T-cell (primary cell): ENCODE measurements at regions not wholly inside any gene's neighbourhood (a gene's known extent, or its start where the extent isn't known, plus 50 kb on each side); places are given as distances from the start of the nearest gene placed in this dataset.

Source experiments
- ATAC-seq, 4 experiments: fragments of 200-7000 bp in 3 of 4; fragments of 150-1000 bp in 1 of 4; cut with Tn5 transposase; replicated peaks in 1 of 4; 1 replicate in 3 of 4; 2 replicates in 1 of 4; pipeline ENCODE4 v1.10.0; 2021; ENCODE audit warnings: moderate library complexity in 3 of 4, mild to moderate bottlenecking in 2 of 4, moderate number of reproducible peaks in 1 of 4
- CTCF ChIA-PET, 2 donors: fragments of 300-600 bp; sonication (Branson Sonifier 250); formaldehyde crosslinking; loops; one replicate each; lab custom pipeline; 2022; ENCODE audit warnings: antibody characterized with exemption in 2 of 2; lab: Charles Lee
- POLR2A ChIA-PET, 2 donors: fragments of 300-600 bp; sonication (Branson Sonifier 250); formaldehyde crosslinking; loops; one replicate each; lab custom pipeline; 2022; ENCODE audit warnings: antibody characterized with exemption in 2 of 2; lab: Charles Lee
- DNase-seq, 35 experiments: peaks; one replicate each; pipeline versions ENCODE4 v3.0.0 to v3.0.0-alpha.2; 2013 to 2023
- H3K27ac ChIP-seq: one replicate; pipeline ENCODE4 v1.5.1; 2013; ENCODE audit warnings: low read length
- H3K27me3 ChIP-seq, 2 experiments: replicated peaks in 1 of 2; 1 replicate in 1 of 2; 2 replicates in 1 of 2; pipeline versions ENCODE4 v1.6.1 to v1.7.0; 2013; ENCODE audit warnings: low read length in 1 of 2, mixed read lengths in 1 of 2; ENCODE audit not compliant: control insufficient read depth in 2 of 2, insufficient read depth in 2 of 2; ENCODE audit errors: extremely low read depth in 1 of 2
- H3K36me3 ChIP-seq, 2 donors: 1 replicate in 1 of 2; 2 replicates in 1 of 2; pipeline versions ENCODE4 v1.6.1 to v1.7.0; 2013; ENCODE audit warnings: low read length in 1 of 2; ENCODE audit not compliant: control insufficient read depth in 2 of 2, insufficient read depth in 1 of 2; ENCODE audit errors: extremely low read depth in 1 of 2
- H3K4me1 ChIP-seq, 2 experiments: 1 replicate in 1 of 2; 2 replicates in 1 of 2; pipeline versions ENCODE4 v1.6.1 to v1.7.0; 2013; ENCODE audit warnings: low read length in 2 of 2, mixed read lengths in 1 of 2; ENCODE audit not compliant: insufficient read depth in 2 of 2, control insufficient read depth in 1 of 2; ENCODE audit errors: extremely low read depth in 1 of 2
- H3K4me3 ChIP-seq, 2 donors: 1 replicate in 1 of 2; 2 replicates in 1 of 2; pipeline versions ENCODE4 v1.5.1 to v1.7.0; 2013; ENCODE audit warnings: mild to moderate bottlenecking in 2 of 2, low read length in 1 of 2, moderate library complexity in 1 of 2; ENCODE audit not compliant: control insufficient read depth in 1 of 2; ENCODE audit errors: extremely low read depth in 1 of 2
- H3K9me3 ChIP-seq: 2 replicates; pipeline ENCODE4 v1.7.0; 2013
- H3K27ac Mint-ChIP-seq, 2 donors: one replicate each; pipeline ENCODE4 v1.8.0; 2020 to 2021; ENCODE audit warnings: mild to moderate bottlenecking in 2 of 2, mixed read lengths in 2 of 2
- H3K27me3 Mint-ChIP-seq, 2 donors: one replicate each; pipeline ENCODE4 v1.8.0; 2021 to 2022; ENCODE audit warnings: mixed read lengths in 2 of 2
- H3K36me3 Mint-ChIP-seq: one replicate; pipeline ENCODE4 v1.8.0; 2021; ENCODE audit warnings: mixed read lengths
- H3K4me1 Mint-ChIP-seq, 3 donors: one replicate each; pipeline ENCODE4 v1.8.0; 2020 to 2022; ENCODE audit warnings: mixed read lengths in 3 of 3, mild to moderate bottlenecking in 1 of 3
- H3K4me3 Mint-ChIP-seq, 3 donors: one replicate each; pipeline ENCODE4 v1.8.0; 2020 to 2022; ENCODE audit warnings: mild to moderate bottlenecking in 3 of 3, mixed read lengths in 3 of 3, moderate library complexity in 3 of 3
- H3K9me3 Mint-ChIP-seq, 3 donors: one replicate each; pipeline ENCODE4 v1.8.0; 2020 to 2022; ENCODE audit warnings: mixed read lengths in 3 of 3
- WGBS: methylation state at CpG from one replicate; pipeline ENCODE4 v1.1.5; 2013; ENCODE audit warnings: missing lambda C conversion rate; ENCODE audit not compliant: insufficient coverage; 5-methylcytosine and 5-hydroxymethylcytosine counted together

GRCh38 chr18:73156117-73156516 is 288.3 kb upstream of the NETO1 start:
- Mint-ChIP-seq H3K27me3 (no peaks in the 10 kb centered on the region), H3K9me3 (peaks cover 0 to 9% (median 5%) of the 10 kb centered on the region in 3 donors), H3K4me3 (no peak overlapping the region), H3K4me1 (no peaks in the 10 kb centered on the region), H3K27ac (no peak overlapping the region), H3K36me3 (no peaks in the 10 kb centered on the region)
- ChIA-PET POLR2A (no interaction called here), CTCF (no interaction called here)
- Histone ChIP-seq H3K4me1 (no peaks in the 10 kb centered on the region), H3K9me3 (no peaks in the 10 kb centered on the region), H3K27me3 (no peaks in the 10 kb centered on the region), H3K27ac (no peak overlapping the region), H3K36me3 (no peaks in the 10 kb centered on the region), H3K4me3 (no peak overlapping the region)
- ATAC-seq (no peak), DNase-seq (no peak)

- Histone ChIP-seq H3K9me3 (no peaks in the 10 kb centered on the region), H3K4me1 (no peaks in the 10 kb centered on the region), H3K27me3 (no peaks in the 10 kb centered on the region), H3K4me3 (no peak overlapping the region), H3K27ac (no peak overlapping the region), H3K36me3 (no peaks in the 10 kb centered on the region)
- DNase-seq (no peak), ATAC-seq (no peak)
- H3K4me3 Mint-ChIP-seq = no peak overlapping the region
- H3K4me1 Mint-ChIP-seq = no peaks in the 10 kb centered on the region
- no peak overlapping the region for H3K27ac Mint-ChIP-seq
- CTCF ChIA-PET = no interaction called here
- H3K9me3 Mint-ChIP-seq = peaks cover 0 to 8% (median 5%) of the 10 kb centered on the region in 3 donors
- no peaks in the 10 kb centered on the region for H3K27me3 Mint-ChIP-seq
- POLR2A ChIA-PET = no interaction called here
- H3K36me3 Mint-ChIP-seq = no peaks in the 10 kb centered on the region
- no CpG with 5 or more reads among the region's 2 CpGs for WGBS
These were observed 285.5 kb upstream of the NETO1 start for GRCh38 chr18:73153271-73153670.

- H3K4me1 Mint-ChIP-seq = no peaks in the 10 kb centered on the region
- no peak overlapping the region for H3K27ac ChIP-seq
- H3K4me3 Mint-ChIP-seq = no peak overlapping the region
- no peaks in the 10 kb centered on the region for H3K27me3 ChIP-seq
- H3K27me3 Mint-ChIP-seq = no peaks in the 10 kb centered on the region
- H3K4me1 ChIP-seq = no peaks in the 10 kb centered on the region
- POLR2A ChIA-PET = no interaction called here
- DNase-seq (no peak), ATAC-seq (no peak)
- H3K27ac Mint-ChIP-seq = no peak overlapping the region
- no peaks in the 10 kb centered on the region for H3K36me3 ChIP-seq
- H3K4me3 ChIP-seq = no peak overlapping the region
- WGBS = 95% methylated on average over 3 of the region's 6 CpGs
- H3K9me3 ChIP-seq = no peaks in the 10 kb centered on the region
- no peaks in the 10 kb centered on the region for H3K36me3 Mint-ChIP-seq
- peaks cover 0 to 11% (median 8%) of the 10 kb centered on the region in 3 donors for H3K9me3 Mint-ChIP-seq
- CTCF ChIA-PET = no interaction called here
These were observed 283.3 kb upstream of the NETO1 start for GRCh38 chr18:73151086-73151485.

GRCh38 chr18:73150199-73150598 is 282.4 kb upstream of the NETO1 start:
- ChIA-PET POLR2A (interaction anchor here in 1 of 2 donors (0.6 kb wide), 1 partner anchor 279 kb away, joined by 3 read pairs; no protein-coding TSS in a partner anchor), CTCF (no interaction called here)

GRCh38 chr18:73147590-73147989 is 279.8 kb upstream of the NETO1 start:
- no CpG with 5 or more reads among the region's 3 CpGs for WGBS
- no peak for ATAC-seq
- Mint-ChIP-seq H3K4me3 (no peak overlapping the region), H3K4me1 (no peaks in the 10 kb centered on the region), H3K36me3 (no peaks in the 10 kb centered on the region), H3K27ac (no peak overlapping the region), H3K27me3 (no peaks in the 10 kb centered on the region), H3K9me3 (peaks cover 0 to 10% (median 4%) of the 10 kb centered on the region in 3 donors)
- Histone ChIP-seq H3K9me3 (no peaks in the 10 kb centered on the region), H3K4me3 (no peak overlapping the region), H3K36me3 (no peaks in the 10 kb centered on the region), H3K27ac (no peak overlapping the region), H3K27me3 (no peaks in the 10 kb centered on the region), H3K4me1 (no peaks in the 10 kb centered on the region)
- ChIA-PET CTCF (no interaction called here), POLR2A (no interaction called here)
- no peak for DNase-seq

More at GRCh38 chr18:73150199-73150598, 282.4 kb upstream of the NETO1 start:
- Mint-ChIP-seq H3K27ac (no peak overlapping the region), H3K4me3 (no peak overlapping the region), H3K4me1 (no peaks in the 10 kb centered on the region), H3K9me3 (peaks cover 0 to 11% (median 4%) of the 10 kb centered on the region in 3 donors), H3K36me3 (no peaks in the 10 kb centered on the region), H3K27me3 (no peaks in the 10 kb centered on the region)
- Histone ChIP-seq H3K27ac (no peak overlapping the region), H3K4me3 (no peak overlapping the region), H3K36me3 (no peaks in the 10 kb centered on the region), H3K9me3 (no peaks in the 10 kb centered on the region), H3K27me3 (no peaks in the 10 kb centered on the region), H3K4me1 (no peaks in the 10 kb centered on the region)
- ATAC-seq (no peak), DNase-seq (no peak)

GRCh38 chr18:73144030-73144429 is 276.2 kb upstream of the NETO1 start:
- H3K4me3 ChIP-seq = no peak overlapping the region

GRCh38 chr18:73136134-73136533 is 268.3 kb upstream of the NETO1 start:
- H3K27me3 Mint-ChIP-seq = no peaks in the 10 kb centered on the region
- Histone ChIP-seq H3K9me3 (no peaks in the 10 kb centered on the region), H3K4me3 (no peak overlapping the region), H3K27me3 (no peaks in the 10 kb centered on the region), H3K4me1 (no peaks in the 10 kb centered on the region), H3K36me3 (no peaks in the 10 kb centered on the region), H3K27ac (no peak overlapping the region)
- H3K9me3 Mint-ChIP-seq = peaks cover 2 to 6% (median 5%) of the 10 kb centered on the region in 3 donors
- DNase-seq = no peak
- ChIA-PET CTCF (no interaction called here), POLR2A (no interaction called here)
- ATAC-seq = no peak
- no peak overlapping the region for H3K4me3 Mint-ChIP-seq
- no peaks in the 10 kb centered on the region for H3K36me3 Mint-ChIP-seq
- H3K27ac Mint-ChIP-seq = no peak overlapping the region
- no peaks in the 10 kb centered on the region for H3K4me1 Mint-ChIP-seq
- no CpG with 5 or more reads among the region's 2 CpGs for WGBS

More at GRCh38 chr18:73144030-73144429, 276.2 kb upstream of the NETO1 start:
- Histone ChIP-seq H3K4me1 (no peaks in the 10 kb centered on the region), H3K27me3 (no peaks in the 10 kb centered on the region), H3K36me3 (no peaks in the 10 kb centered on the region), H3K27ac (no peak overlapping the region), H3K9me3 (no peaks in the 10 kb centered on the region)
- ATAC-seq = no peak
- POLR2A ChIA-PET = interaction anchor here in 1 of 2 donors (0.5 kb wide), 1 partner anchor 776 kb away, joined by 3 read pairs; no protein-coding TSS in a partner anchor
- no CpG with 5 or more reads among the region's 1 CpG for WGBS
- Mint-ChIP-seq H3K27ac (no peak overlapping the region), H3K4me1 (no peaks in the 10 kb centered on the region), H3K36me3 (no peaks in the 10 kb centered on the region), H3K4me3 (no peak overlapping the region), H3K9me3 (peaks cover 0 to 10% (median 4%) of the 10 kb centered on the region in 3 donors), H3K27me3 (no peaks in the 10 kb centered on the region)
- CTCF ChIA-PET = no interaction called here
- no peak for DNase-seq
